Cortex of kidney (tissue), 1 donor: ENCODE measurements at regions not wholly inside any gene's neighbourhood (a gene's known extent, or its start where the extent isn't known, plus 50 kb on each side); places are given as distances from the start of the nearest gene placed in this dataset.

ENCODE experiments used
- DNase-seq: peaks from one replicate; lab custom pipeline; 2025; lab: John Stamatoyannopoulos, UW

DNA sequence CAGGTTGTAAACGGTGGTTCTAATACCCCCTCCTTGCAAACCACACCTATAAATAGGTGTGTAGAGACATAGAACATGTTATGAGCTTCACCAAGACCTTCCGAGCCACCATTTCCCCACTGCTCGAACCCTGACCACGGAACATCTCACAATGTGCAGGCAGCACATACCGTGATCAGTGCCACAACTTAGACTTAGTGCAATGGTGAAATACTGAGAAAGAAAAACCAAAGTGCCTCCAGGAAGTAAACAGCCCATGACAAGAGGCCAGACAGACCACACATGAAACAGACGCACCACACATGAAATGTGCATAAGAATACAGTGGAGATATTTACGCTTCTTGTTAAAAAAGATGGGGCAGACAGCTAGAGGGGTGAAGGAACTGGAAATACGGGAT, 166.9 kb upstream of the CCND2 start:
- DNase-seq: no peak

DNA sequence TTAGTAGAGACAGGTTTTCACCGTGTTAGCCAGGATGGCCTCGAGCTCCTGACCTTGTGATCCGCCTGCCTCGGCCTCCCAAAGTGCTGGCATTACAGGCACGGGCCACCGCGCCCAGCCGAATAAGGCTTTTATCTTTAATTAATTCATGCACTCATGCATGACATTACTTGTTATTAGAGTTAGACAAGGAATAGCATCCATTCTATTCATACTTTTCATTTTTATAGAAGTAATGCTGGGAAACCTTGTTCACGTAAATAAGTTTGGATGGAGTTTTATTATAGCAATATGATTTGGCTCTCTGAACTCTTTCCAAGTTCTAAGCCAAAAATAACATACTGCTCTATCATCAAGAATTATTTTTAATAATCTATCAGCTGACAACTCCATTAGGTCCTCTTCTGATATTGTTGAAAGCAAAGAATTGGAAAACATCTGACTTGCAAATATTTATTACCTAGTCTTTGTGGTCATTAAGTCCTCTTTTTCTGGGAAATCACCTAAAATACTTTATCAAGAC, 168.8 kb upstream of the CCND2 start:
- no peak for DNase-seq

DNA sequence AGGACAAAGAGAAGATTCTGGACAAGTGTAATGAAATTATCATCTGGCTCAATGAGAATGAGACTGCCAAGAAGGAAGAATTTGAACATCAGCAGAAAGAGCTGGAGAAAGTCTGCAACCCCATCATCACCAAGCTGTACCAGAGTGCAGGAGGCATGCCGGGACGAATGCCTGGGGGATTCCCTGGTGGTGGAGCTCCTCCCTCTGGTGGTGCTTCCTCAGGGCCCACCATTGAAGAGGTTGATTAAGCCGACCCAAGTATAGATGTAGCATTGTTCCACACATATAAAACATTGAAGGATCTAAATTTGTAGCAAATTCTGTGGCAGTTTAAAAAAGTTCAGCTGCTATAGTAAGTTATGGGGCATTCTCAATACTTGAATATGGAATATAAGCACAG, 174.3 kb upstream of the CCND2 start:
- DNase-seq: no peak

DNA sequence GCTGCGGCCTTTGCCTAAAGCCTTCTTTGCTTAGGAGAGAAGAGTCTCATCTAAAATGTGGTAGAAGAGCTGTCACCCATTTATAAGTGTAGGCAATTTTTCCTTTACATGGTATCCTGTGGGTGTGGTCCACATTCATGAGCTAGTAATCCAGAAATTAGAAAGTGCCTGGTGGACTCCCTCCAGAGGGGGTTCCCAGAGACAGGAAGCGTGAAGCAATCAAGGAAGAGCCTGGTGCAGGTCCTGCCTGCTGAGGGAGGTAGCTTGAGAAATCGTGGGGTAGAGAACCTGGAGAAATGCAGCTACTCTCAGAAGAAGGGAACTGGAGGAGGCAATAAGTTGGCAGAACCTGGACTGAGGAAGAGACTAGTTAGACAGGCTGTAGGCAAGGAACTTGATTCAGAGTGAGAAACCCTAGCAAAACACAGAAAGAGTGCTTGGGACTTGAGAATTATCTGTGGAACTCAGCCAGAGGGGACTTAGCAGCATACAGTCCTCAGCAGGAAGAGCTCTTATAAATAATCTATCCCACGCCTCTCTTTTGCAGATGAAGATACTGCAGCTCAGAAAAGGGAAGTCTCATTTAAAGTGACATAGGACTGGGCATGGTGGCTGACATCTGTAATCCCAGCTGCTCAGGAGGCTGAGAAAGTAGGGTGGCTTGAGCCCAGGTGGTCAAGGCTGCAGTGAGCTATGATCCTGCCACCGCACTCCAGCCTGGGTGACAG, 182.4 kb upstream of the CCND2 start:
- DNase-seq: no peak

DNA sequence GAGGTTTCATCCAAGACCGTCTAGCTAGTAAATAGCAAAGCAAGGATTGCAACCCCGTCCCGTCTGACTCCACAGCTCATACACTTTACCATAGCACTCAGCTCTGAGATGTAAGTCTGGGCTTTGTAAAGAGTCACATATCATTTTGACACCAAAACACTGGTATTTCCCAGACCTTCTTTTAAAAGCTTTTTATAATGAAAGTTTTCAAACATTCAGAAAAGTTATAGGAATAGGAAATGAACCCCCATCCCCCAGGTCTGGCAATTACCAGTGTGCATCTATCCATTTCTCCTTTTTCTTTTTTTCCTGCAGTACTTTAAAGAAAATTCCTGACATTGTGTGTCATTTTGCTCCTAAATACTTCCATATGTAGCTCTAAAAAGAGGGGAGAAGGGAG, 183.6 kb upstream of the CCND2 start:
- no peak for DNase-seq

DNA sequence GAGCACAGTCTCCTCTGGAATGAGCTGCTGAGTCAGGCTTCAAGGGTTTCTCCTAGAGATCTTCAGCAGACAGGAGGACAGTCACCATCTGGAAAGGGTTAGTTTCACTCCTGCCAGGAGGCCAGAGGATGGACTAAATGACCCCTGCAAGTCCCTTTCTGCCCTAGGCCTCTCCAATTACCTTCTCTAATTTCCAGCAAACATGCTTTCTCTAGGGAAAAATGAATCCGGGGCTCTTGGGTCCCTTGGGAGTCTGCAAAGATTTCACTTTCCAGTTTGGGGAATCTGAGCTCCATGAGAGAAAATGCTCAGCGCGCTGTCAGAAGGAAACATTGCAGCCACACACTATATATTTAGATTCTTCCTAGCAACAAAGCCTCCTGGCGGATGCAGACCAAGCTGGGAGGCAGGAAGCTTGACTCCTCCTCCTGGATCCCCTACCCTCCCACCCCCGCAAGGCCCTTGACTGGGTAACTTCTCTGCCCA, 184.4 kb upstream of the CCND2 start:
- no peak for DNase-seq

DNA sequence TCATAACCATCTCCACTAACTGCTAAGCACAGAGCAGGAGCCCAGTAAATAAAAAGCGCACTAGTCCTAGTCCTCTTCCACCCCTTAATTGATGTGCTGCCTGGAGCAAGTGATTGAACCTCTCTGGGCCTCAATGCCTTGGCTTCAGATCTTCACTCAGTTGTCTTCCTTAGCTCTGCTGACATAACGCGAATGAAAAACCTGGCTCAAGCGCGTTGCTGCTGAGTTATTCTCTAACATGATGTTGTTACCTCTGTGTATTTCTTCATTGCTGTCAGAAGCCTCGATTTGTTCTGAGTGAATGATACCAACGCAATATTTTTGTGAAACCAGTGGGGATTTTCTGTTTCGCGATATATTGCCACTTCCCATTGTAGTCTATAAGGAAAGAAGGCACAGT, 185.1 kb upstream of the CCND2 start:
- DNase-seq: no peak

DNA sequence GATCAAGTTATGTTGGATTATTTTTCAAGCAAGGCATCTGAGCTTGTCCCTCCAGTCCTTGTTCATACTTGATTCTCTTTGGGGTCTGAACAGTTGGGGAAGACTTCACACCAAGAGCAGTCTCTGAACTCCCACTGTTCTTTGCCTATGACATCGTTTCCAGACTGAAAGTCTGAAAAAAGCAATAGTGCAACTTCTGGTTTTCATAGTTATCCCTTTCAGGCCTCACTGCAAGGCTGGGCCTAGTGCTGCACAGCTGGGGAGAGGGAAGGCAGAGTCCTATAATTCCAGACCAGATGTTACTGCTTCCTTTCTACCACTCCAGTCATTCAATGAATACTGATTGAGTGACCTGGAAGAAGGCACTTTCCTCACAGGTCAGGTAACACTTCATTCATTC, 187.1 kb upstream of the CCND2 start:
- DNase-seq: no peak

DNA sequence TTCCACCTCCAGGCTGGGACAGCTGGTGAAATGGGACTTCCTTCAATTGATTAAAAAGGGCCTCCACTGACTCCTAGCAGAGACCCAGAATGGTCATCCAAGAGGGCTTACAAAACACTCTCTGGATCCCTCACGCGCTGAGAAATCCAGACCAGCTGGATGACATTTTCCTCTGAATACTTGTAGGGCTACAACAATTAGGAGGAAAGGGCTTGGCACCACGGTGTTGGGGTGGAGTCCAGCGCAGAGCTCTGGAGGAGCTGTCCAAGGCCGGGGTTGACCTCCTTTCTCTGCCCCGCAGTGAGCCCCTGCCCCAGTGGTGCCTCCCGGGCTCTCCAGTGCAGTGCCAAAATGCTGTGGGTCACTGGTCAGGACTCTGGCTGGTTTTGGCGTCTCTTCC, 189.0 kb upstream of the CCND2 start:
- no peak for DNase-seq

DNA sequence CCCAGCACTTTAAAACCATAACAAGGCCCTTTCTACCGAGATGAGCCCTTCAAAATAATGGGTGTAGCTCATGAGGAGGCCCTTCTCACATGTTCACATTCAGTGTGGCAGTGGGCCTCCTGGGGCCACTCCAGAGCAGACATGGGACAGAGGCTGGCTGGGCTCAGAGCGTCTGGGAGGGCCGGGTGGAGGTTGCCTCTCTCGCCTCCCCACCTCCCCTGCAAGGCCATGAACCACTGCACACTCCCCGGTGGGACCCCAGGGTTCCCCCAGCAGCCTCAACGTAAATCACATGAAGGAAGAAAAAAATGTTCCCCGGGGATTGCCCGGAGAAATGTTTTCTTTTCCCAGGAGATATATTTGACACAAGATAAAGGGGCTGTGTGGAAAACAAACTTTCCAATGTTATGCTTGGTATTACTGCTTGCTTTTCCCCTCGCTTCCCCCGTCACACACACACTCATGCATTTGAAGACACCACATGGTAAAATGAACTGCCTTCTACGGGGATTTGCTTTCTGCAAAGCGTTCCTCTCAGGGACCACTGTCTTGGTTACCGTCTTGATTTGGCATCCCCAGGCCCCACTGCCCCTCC, 190.7 kb upstream of the CCND2 start:
- no peak for DNase-seq

DNA sequence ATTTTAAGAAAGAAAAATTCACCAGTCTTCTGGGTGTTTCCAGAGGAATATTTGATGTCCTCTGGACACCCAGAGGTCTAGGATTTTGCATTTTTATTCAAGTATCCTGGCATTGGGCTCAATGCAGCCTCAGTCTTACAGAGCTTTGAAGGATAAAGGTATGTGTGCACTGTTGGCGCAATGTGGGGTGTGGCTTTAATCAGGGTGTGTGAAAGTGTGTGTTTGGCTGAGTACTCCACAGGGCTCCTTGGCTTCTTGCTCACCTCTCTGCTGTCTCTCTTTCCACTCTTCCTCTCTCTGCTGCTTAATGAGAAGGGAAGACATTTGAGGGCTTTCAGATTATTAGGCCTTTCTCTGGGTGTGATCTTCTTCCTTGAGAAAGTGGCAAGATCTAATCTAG, 193.3 kb upstream of the CCND2 start:
- no peak for DNase-seq

DNA sequence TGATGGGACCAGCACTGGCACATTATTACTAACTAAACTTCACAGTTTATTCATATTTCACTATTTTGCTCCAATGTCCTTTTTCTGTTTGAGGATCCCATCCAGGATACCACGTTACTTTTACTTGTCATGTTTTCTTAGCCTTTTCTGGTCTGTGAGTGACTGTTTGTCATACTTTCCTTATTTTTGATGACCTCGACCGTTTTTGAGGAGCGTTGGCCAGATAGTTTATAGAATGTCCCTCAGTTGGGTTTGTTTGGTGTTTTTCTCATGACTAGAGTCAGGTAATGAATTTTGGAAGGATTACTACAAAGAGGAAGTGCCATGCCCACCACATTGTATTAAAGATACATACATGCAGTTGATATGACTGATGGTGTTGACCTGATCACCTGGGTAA, 199.4 kb upstream of the CCND2 start:
- DNase-seq: no peak

DNA sequence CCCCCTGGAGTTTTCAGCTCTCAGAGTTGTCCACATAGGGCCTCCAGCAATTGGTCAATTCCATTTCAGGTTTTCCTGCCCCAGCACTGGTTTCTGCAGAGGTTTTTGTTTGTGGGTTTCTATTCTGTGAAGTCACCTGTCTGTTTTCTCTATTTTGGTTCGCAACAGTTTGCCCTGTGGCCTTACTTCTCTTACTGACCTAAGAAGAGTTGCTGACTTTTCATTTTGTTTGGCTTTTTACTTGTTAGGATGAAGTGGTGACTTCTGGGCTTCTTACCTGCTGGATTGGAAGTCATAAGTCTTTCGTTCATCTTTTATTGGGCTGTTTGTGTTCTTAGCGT, 196.4 kb upstream of the PARP11 start:
- no peak for DNase-seq

DNA sequence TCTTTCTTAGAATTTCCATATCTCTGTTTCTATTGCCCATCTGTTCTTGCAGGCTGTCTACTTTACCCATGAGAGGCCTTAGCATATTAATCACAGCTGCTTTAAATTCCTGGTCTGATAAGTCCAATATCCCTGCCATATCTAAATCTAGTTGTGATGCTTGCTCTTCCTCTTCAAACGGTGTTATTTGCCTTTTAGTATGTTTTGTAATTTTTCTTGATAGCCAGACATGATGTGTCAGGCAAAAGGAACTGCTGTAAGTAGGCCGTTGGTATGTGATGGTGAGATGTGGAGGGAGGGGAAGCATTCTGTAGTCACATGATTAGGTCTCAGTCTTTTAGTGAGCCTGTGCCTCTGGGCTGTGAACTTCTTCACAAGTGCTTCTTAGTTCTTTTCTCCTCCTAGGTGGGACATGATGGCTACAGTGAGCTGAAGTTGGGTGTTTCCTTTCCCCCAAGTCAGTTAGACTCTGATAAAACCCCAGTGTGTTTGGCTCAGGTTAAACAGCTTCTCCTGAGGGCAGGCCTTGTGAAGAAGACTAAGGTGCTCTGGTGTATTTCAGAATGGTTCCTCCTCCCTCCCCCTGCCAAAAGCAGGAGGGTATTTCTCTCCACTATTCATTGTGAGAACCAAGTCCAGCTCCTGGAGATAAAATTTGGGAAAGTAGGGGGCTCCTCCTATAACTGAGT, 195.9 kb upstream of the PARP11 start:
- DNase-seq: no peak

DNA sequence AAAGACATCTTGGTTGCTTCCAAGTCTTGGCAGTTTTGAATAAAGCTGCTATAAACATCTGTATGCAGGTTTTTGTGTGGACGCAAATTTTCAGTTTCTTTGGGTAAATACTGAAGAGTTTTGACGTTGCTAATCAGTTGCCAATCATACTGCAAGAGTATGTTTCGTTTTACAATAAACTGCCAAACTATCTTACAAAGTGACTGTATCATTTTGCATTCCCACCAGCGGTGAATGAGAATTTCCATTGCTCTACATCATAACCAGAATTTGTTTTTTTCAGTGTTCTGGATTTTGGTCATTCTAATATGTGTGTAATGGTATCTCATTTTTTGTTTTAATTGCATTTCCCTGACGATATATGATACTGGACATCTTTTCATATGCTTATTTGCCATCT, 190.8 kb upstream of the PARP11 start:
- no peak for DNase-seq

DNA sequence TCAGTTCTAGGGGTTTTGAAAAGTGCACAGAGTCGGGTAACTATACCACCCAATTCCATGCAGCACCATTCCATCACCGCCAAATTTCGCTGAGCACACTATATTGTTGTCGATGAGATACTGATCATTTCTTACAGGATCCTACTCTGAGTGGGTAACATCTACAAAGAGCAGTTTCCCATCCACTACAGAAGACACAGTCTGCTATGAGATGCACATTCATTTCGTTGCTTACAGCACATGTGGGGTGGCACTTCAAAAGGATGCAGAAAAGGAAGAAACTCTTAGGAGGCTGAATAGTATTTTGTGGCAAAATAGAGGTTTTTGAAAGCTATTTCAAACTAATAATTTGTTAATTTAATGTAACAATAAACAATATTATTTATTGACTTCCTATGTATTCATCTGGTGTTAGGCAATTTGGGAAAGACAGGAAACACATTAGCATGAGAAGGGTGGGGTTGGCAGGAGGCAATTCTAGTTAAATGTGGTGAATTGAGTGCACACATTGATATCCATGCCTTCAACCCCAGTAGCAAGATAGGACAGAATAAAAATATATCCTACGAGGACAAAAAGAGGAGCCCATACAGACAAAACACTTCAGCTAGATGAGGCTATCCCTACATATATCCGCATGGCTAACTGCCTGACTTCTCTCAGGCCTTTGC, 186.8 kb upstream of the PARP11 start:
- DNase-seq: no peak

DNA sequence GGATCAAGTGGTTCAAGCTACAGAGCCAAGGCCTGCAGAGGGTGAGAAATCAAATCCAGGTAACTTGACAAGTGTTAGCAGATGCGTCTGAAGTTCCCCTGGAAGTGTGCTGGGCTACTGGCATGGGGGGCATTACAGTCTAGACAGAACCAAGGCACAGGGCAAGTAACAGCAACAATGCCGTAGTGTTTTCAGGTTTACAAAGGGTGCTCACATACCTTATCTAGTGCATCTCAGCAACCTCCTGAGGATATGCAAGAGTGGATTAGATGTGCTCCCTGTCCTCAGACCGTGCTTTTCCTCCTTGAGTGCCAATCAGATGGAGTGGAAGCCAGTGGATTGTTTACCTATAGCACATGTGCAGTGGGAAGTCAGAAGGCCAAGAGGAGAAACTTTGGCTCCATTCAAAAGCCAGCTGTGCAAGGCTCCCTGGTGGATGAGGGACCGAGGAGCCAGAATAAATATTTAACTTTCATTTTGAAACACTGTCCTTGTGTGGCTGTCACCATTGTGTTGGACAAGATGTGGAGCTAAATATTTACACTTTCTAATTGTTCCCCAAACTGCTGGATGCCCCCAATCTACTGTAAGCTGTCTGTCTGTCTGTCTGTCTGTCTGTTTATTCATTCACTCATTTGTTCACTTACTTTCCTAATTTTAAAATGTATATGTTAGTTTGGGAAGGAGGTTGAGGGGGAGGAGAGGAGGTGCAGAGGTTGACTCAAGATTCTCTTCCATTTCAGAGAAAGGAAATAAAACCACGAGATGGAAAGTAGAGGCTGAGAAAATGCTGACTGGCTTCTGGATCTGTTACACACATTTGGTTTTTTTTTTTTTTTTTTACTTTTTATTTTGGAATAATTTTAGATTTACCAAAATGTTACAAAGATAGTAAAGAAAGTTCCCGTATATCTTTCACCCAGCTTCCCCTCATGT, 184.0 kb upstream of the PARP11 start:
- no peak for DNase-seq

DNA sequence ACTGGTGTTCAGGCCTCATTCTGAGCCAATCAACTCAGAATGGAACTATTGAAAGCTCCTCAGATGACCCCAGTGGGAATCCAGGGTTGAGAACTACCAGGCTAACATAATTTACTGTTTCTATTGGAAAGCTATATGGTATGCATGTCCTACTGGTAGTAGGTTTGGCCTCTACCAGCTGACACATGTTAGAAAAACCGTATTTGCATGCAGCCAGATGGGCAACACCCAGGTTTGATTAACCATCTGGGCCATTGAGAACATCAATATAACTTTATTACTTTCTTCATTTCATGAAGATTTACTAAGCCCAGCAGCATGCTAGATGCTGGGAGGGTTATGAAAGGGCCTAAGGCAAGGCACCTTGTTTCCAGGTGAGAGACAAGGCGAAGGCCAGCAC, 181.4 kb upstream of the PARP11 start:
- no peak for DNase-seq

DNA sequence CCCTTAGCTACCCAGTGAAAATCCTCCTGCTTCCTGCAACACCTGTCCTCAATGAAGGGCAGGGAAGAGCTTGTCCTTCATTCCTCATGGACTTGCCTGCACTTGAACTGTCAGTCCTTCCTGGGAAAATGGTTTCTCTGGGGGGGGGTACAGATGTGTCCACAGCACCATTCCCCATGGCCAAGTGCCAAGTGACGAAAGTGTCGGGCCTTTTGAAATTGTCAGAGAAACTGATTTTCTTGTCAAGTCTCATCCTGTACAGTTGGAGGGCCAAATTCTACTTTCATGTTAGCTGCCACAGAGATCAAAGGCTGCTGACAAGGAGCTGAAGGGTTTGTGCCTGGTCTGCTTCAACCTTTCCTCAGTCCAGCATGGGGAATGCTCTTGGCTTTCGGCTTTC, 179.5 kb upstream of the PARP11 start:
- no peak for DNase-seq

DNA sequence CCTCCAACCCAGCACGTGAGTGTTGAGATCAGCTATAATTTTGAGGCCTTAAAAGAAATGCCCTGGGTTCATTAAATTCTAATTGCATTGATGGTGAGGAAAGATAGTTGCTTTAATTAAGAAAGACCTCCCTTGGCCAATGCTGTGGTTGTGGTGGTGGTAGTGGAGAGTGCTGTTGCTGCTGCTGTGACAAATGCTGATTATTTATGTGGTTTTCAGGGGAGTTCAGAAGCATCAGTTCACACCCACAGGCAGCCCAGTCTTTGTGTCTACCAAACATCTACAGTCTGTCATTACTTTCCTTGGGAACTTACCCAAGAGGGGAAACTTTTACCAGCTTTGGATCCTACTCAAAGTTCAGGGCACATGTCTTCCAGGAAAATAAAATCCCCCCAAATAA, 178.4 kb upstream of the PARP11 start:
- no peak for DNase-seq

DNA sequence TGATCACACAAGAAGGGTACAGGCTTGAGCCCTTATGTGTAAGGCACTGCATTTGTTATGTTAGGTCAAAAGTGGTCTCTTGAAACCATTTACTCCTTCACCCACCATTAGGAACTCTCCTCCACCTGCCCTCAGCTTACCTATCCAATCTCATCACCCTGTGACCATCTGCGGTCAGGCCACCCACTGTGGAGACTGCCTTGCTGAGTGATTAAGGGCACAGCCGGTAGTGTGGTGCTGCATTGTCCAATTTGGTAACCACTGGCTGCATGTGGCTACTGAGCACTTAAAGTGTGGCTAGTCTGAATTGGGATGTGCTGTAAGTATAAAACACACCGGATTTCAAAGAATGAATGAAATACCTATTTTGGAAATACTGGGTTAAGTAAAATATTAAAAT, 177.1 kb upstream of the PARP11 start:
- no peak for DNase-seq
